Choroid plexus epithelial cell (primary cell): ENCODE measurements at regions not wholly inside any gene's neighbourhood (a gene's known extent, or its start where the extent isn't known, plus 50 kb on each side); places are given as distances from the start of the nearest gene placed in this dataset.
"Not testable (repeated sequence)": the region's sequence is repeated elsewhere in the genome, so short reads cannot be mapped to it uniquely, and the experiment has no call there.

Experiments
- DNase-seq: peaks from one replicate; pipeline ENCODE4 v3.0.0-alpha.2; 2010; ENCODE audit warnings: low read depth
- H3K4me3 ChIP-seq: 2 replicates; pipeline ENCODE4 v1.5.1; 2011; ENCODE audit warnings: low read depth, mild to moderate bottlenecking, control low read depth, low read length, moderate library complexity
- CTCF ChIP-seq: conservative IDR thresholded peaks from 2 replicates; pipeline ENCODE4 v1.5.1; 2011; ENCODE audit warnings: low read depth, mild to moderate bottlenecking, control low read depth, inconsistent platforms, low read length, moderate library complexity

- H3K4me3 ChIP-seq = no peak overlapping the region
- DNase-seq = no peak
- no peak for TF ChIP-seq CTCF
Measured at GRCh38 chr13:21884299-21884909, 213.5 kb downstream of the FGF9 start.

DNA sequence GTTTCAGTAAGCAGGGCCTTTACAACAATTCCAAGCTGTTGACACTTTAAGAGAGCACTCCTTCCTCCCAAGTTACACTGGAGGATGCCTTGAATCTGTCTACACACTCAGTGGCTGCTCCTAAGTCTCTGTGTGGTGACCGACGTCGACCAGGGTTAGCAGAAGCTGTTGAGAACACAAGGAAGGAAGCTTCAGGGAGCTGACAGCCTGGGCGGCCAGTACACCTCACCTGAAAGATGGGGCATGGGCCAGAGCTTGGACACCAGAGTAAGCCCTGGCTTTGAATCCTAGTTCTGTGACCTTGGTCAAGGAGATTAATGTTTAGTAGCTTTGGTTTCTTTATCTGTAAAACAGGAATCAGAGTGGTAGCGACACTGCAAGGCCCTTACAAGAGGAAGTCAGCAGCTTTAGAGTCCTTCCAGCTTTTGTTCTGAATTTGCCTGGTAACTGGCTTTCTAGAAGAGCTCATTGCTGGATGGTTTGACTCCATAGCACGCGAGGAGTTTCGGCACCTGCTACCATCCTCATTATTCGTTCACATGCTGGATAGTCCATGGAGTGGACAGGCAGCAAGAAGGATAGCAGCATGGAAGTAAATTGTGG lies 214.2 kb downstream of the FGF9 start:
- no peak for DNase-seq
- no peak overlapping the region for H3K4me3 ChIP-seq
- TF ChIP-seq CTCF = no peak

GRCh38 chr13:21885714-21886224 lies 214.9 kb downstream of the FGF9 start:
- no peak for TF ChIP-seq CTCF
- H3K4me3 ChIP-seq = no peak overlapping the region
- no peak for DNase-seq

DNA sequence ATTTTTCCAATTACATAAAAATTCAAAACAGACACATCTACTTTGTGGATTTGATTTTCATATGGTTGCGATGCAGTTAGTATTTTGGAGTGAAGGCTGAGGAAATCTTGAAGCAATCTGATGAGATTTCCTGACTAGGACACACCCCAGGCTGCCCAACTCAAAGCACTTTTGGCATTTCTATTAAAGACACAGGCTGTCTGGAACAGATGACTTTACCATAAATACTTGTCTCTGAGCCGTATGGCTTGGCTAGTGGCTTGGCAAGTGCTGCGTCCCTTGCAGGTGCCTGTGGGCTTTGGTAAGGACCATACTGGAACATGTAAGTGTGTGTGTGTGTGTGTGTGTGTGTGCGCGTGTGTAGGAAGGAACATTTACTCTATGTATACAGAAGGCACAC lies 218.8 kb downstream of the FGF9 start:
- no peak for TF ChIP-seq CTCF
- DNase-seq = no peak

GRCh38 chr13:21890220-21890619 lies 219.3 kb downstream of the FGF9 start:
- H3K4me3 ChIP-seq, DNase-seq: not testable (repeated sequence)

More for the DNA sequence above, 218.8 kb downstream of the FGF9 start:
- H3K4me3 ChIP-seq = no peak overlapping the region

DNA sequence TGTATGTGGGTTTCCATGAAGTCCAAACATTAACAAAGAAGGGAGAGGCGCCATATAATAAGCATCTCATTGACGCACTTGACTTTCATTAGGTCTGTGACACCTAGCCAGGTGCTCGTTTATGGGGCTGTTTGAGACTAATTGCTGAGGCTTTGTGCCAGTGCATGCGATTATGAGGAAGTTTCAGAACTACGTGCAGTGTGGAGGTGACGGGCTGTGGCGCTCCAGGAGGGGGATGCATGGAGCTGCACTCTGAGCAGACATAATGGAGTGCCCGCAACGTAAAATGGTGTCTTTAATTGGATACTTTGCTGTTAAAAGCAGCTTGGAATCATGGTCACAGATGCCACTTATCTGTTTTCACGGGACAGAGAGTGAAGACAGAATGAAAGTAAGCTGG lies 223.2 kb downstream of the FGF9 start:
- no peak for TF ChIP-seq CTCF
- no peak overlapping the region for H3K4me3 ChIP-seq
- no peak for DNase-seq

GRCh38 chr13:21894703-21895699 lies 224.1 kb downstream of the FGF9 start:
- TF ChIP-seq CTCF = no peak
- no peak for DNase-seq
- no peak overlapping the region for H3K4me3 ChIP-seq
